BLaER1 (cell line): ENCODE measurements at regions not wholly inside any gene's neighbourhood (a gene's known extent, or its start where the extent isn't known, plus 50 kb on each side); places are given as distances from the start of the nearest gene placed in this dataset.
"Not testable (repeated sequence)": the region's sequence is repeated elsewhere in the genome, so short reads cannot be mapped to it uniquely, and the experiment has no call there.

ENCODE experiments used
- H3K27ac ChIP-seq: shearing (Covaris generic); formaldehyde crosslinking; 2 replicates; pipeline ENCODE4 v1.8.1; 2022
- H3K27me3 ChIP-seq: shearing (Covaris generic); formaldehyde crosslinking; 2 replicates; pipeline ENCODE4 v1.8.1; 2022
- H3K36me3 ChIP-seq: shearing (Covaris generic); formaldehyde crosslinking; 2 replicates; pipeline ENCODE4 v1.8.1; 2022
- H3K4me1 ChIP-seq: shearing (Covaris generic); formaldehyde crosslinking; 2 replicates; pipeline ENCODE4 v1.8.1; 2022
- H3K4me2 ChIP-seq: shearing (Covaris generic); formaldehyde crosslinking; 2 replicates; pipeline ENCODE4 v1.8.1; 2022
- H3K4me3 ChIP-seq: shearing (Covaris generic); formaldehyde crosslinking; 2 replicates; pipeline ENCODE4 v1.8.1; 2022
- H3K9ac ChIP-seq: shearing (Covaris generic); formaldehyde crosslinking; 2 replicates; pipeline ENCODE4 v1.8.1; 2022
- H3K9me3 ChIP-seq: shearing (Covaris generic); formaldehyde crosslinking; 2 replicates; pipeline ENCODE4 v1.8.1; 2022
- H4K20me1 ChIP-seq: shearing (Covaris generic); formaldehyde crosslinking; 2 replicates; pipeline ENCODE4 v1.8.1; 2022
- Cebpa-rat ChIP-seq: shearing (Covaris generic); IDR thresholded peaks from 2 replicates; pipeline ENCODE4 v1.8.1; 2022

GRCh38 chrX:142661696-142662095, 364.0 kb upstream of the SPANXN4 start:
- Histone ChIP-seq H3K4me3 (no peak overlapping the region), H3K27me3 (peaks cover 44% of the 10 kb centered on the region), H3K4me1 (no peaks in the 10 kb centered on the region), H3K36me3 (no peaks in the 10 kb centered on the region), H3K9me3 (no peaks in the 10 kb centered on the region), H3K27ac (no peak overlapping the region), H3K9ac (no peak overlapping the region), H3K4me2 (no peak overlapping the region), H4K20me1 (no peaks in the 10 kb centered on the region)
- no peak for TF ChIP-seq Cebpa-rat

DNA sequence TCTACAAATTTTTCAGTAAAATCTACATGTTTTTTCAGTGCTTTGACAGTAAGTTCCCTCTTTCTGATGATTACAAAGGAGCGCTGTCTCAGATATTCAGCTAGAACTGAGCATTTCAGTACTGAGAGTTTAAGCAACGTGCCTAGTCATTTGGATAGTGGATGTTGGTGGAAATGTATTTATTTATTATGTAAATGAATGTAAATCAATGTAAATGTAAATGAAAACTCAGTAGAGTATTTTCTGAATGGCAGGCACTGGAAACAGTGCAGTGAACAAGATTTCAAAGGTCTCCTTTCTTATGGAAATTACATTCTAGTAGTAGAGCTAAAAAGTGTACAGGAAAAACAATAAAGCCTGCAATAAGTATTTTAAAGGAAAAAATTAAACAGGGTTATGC, 370.2 kb upstream of the SPANXN4 start:
- Histone ChIP-seq H3K4me1 (no peaks in the 10 kb centered on the region), H3K27ac (no peak overlapping the region)

DNA sequence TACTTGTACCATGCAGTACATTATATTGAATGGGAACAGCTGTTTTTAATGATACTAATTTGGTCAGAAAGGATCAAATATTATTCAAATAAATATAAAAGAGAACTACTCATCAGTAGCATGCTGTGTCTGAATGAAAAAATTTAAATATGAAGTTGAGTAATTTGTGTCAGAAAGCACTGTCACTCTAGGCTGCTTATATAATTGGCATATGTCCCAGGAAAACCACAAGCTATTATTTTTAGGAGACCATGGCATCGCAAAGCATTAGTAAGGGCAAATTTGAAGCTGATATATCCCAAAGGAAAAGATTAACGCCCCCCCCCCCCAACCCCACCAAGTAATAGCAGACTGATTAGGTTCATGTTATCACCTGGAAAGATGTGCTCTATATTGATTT, 388.5 kb upstream of the SPANXN4 start:
- no peak for TF ChIP-seq Cebpa-rat
- Histone ChIP-seq H3K9me3 (no peaks in the 10 kb centered on the region), H3K9ac (no peak overlapping the region), H4K20me1 (no peaks in the 10 kb centered on the region), H3K4me1 (0 out of 2 replicates have a peak, but pooled peaks cover 5% of the 10 kb centered on the region), H3K36me3 (no peaks in the 10 kb centered on the region), H3K27ac (no peak overlapping the region), H3K4me3 (no peak overlapping the region), H3K4me2 (no peak overlapping the region), H3K27me3 (peaks cover 54% of the 10 kb centered on the region)

More for the DNA sequence above, 370.2 kb upstream of the SPANXN4 start:
- H3K9ac ChIP-seq: no peak overlapping the region
- peaks cover 84% of the 10 kb centered on the region for H3K27me3 ChIP-seq
- no peak for TF ChIP-seq Cebpa-rat
- H3K4me2 ChIP-seq: no peak overlapping the region
- no peak overlapping the region for H3K4me3 ChIP-seq
- H3K36me3 ChIP-seq: no peaks in the 10 kb centered on the region
- no peaks in the 10 kb centered on the region for H3K9me3 ChIP-seq
- H4K20me1 ChIP-seq: no peaks in the 10 kb centered on the region

DNA sequence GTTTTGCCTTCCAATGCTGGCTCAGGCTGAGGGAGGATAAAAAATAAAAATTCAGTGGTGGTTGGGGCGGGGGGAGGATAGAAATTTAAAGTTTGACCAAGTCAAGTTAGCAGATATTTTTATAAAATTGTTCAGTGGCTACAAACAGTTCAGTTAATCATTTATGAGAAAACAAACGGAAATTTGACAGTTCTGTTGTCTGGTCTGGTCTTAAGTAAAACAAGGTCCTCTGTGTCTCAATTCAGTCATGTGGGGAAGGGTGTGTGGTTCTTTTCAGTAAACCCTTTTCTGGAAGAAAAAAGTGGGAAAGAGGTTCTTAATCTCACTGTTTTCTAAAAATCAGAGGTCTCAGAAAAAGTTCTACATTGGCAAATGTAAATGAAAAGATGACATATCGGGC, 409.1 kb upstream of the SPANXN4 start:
- no peaks in the 10 kb centered on the region for H3K9me3 ChIP-seq
- peaks cover 75% of the 10 kb centered on the region for H3K27me3 ChIP-seq
- no peak overlapping the region for H3K4me3 ChIP-seq
- H3K4me1 ChIP-seq: no peaks in the 10 kb centered on the region
- no peak overlapping the region for H3K9ac ChIP-seq
- H4K20me1 ChIP-seq: no peaks in the 10 kb centered on the region
- no peak overlapping the region for H3K27ac ChIP-seq
- no peaks in the 10 kb centered on the region for H3K36me3 ChIP-seq
- no peak overlapping the region for H3K4me2 ChIP-seq
- no peak for TF ChIP-seq Cebpa-rat

- Histone ChIP-seq H4K20me1 (no peaks in the 10 kb centered on the region), H3K9ac (no peak overlapping the region), H3K36me3 (no peaks in the 10 kb centered on the region), H3K4me2 (no peak overlapping the region), H3K27me3 (peaks cover 56% of the 10 kb centered on the region), H3K27ac (no peak overlapping the region), H3K9me3 (no peaks in the 10 kb centered on the region), H3K4me3 (no peak overlapping the region), H3K4me1 (no peaks in the 10 kb centered on the region)
- no peak for TF ChIP-seq Cebpa-rat
Observed at GRCh38 chrX:142613403-142613802, 408.3 kb upstream of the MAGEC2 start.

DNA sequence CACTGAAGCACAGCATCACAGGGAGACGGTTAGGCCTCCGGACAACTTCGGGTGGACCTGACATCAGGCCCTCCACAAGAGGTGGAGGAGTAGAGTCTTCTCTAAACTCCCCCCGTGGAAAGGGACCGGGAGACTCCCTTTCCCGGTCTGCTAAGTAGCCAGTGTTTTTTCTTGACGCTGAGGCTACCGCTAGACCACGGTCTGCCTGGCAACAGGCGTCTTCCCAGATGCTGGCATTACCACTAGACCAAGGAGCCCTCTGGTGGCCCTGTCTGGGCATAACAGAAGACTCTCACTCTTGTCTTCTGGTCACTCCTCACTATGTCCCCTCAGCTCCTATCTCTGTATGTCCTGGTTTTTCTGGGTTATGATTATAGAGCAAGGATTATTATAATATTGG, 401.5 kb upstream of the MAGEC2 start:
- not testable (repeated sequence) for H3K4me3 ChIP-seq, H4K20me1 ChIP-seq, H3K36me3 ChIP-seq, H3K27ac ChIP-seq, H3K9ac ChIP-seq, H3K9me3 ChIP-seq, H3K4me1 ChIP-seq, H3K4me2 ChIP-seq
- peaks cover 47% of the 10 kb centered on the region for H3K27me3 ChIP-seq

GRCh38 chrX:142601792-142602191, 396.7 kb upstream of the MAGEC2 start:
- H3K9me3 ChIP-seq: no peaks in the 10 kb centered on the region
- no peaks in the 10 kb centered on the region for H3K4me1 ChIP-seq
- no peak for TF ChIP-seq Cebpa-rat
- H3K27me3 ChIP-seq: peaks cover 65% of the 10 kb centered on the region
- H3K36me3 ChIP-seq: no peaks in the 10 kb centered on the region
- H3K27ac ChIP-seq: no peak overlapping the region
- H3K4me3 ChIP-seq: no peak overlapping the region
- no peaks in the 10 kb centered on the region for H4K20me1 ChIP-seq
- no peak overlapping the region for H3K9ac ChIP-seq
- H3K4me2 ChIP-seq: no peak overlapping the region

DNA sequence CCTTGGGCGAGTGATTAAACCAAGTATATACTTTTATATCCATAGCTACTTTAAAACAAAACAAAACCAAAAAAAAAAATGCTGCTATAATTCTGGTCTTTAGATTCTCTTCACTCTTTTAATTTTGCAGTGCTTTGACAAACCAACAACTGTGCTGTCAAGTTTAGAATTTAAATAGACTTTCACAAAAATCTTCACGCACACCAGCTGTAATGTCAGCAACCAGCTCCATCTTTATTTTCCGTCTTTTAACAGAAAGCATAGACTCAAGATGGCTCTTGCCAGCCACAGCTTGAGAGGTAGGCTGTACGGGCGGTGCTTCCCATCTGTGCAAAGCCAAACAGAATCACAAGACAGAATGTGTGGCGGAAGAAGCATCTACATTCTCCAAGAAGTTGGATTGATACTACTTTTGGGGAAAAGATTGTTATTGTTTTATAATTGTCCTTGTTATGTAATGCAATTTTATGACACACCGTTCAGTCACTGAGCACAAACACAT, 388.3 kb upstream of the MAGEC2 start:
- no peak overlapping the region for H3K4me3 ChIP-seq
- TF ChIP-seq Cebpa-rat: no peak
- no peaks in the 10 kb centered on the region; the same call in 1 of the 2 replicates for H4K20me1 ChIP-seq
- H3K9me3 ChIP-seq: no peaks in the 10 kb centered on the region
- H3K27ac ChIP-seq: no peak overlapping the region
- H3K4me1 ChIP-seq: no peaks in the 10 kb centered on the region
- H3K36me3 ChIP-seq: no peaks in the 10 kb centered on the region
- peaks cover 77% of the 10 kb centered on the region for H3K27me3 ChIP-seq
- no peak overlapping the region for H3K9ac ChIP-seq
- no peak overlapping the region for H3K4me2 ChIP-seq

GRCh38 chrX:142576615-142577014, 371.5 kb upstream of the MAGEC2 start:
- Histone ChIP-seq H3K4me1 (0 out of 2 replicates have a peak, but pooled peaks cover under 1% of the 10 kb centered on the region), H3K27me3 (peaks cover 14% of the 10 kb centered on the region), H4K20me1 (no peaks in the 10 kb centered on the region), H3K9ac (no peak overlapping the region), H3K27ac (no peak overlapping the region), H3K36me3 (no peaks in the 10 kb centered on the region), H3K9me3 (peaks cover 35% of the 10 kb centered on the region), H3K4me2 (no peak overlapping the region), H3K4me3 (no peak overlapping the region)
- no peak for TF ChIP-seq Cebpa-rat

DNA sequence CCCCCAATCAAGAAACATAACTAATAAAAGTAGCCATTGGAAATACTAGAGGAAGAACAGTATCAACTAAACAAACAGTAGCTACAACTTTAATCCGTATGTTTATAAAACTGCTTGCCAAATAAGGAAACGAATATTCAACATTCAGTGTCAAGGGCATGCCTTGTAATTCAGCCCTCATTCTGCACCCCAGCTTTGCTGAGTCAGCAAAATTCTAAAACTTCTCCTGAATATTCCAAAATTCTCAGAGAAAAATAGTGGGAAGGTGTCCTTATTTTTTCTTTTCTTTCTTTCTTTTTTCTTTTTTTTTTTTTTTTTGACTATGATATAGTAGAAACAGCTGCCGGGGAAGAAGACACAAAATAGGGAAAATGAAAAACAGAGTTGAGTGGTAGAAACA, 344.8 kb upstream of the MAGEC2 start:
- Histone ChIP-seq H3K36me3 (no peaks in the 10 kb centered on the region), H3K4me2 (no peak overlapping the region), H3K9ac (no peak overlapping the region), H3K27ac (no peak overlapping the region), H3K9me3 (peaks cover 5% of the 10 kb centered on the region; the same call in 1 of the 2 replicates), H4K20me1 (no peaks in the 10 kb centered on the region), H3K4me1 (no peaks in the 10 kb centered on the region), H3K27me3 (peaks cover 71% of the 10 kb centered on the region), H3K4me3 (no peak overlapping the region)
- no peak for TF ChIP-seq Cebpa-rat

- no peaks in the 10 kb centered on the region for H4K20me1 ChIP-seq
- no peak for TF ChIP-seq Cebpa-rat
- H3K9ac ChIP-seq: no peak overlapping the region
- no peaks in the 10 kb centered on the region for H3K36me3 ChIP-seq
- H3K4me3 ChIP-seq: no peak overlapping the region
- H3K4me2 ChIP-seq: no peak overlapping the region
- no peaks in the 10 kb centered on the region for H3K9me3 ChIP-seq
- no peaks in the 10 kb centered on the region for H3K4me1 ChIP-seq
- H3K27ac ChIP-seq: no peak overlapping the region
- peaks cover 78% of the 10 kb centered on the region for H3K27me3 ChIP-seq
Observed at GRCh38 chrX:142505839-142506238, 300.7 kb upstream of the MAGEC2 start.
